Activated CD4-positive, alpha-beta T cell treated with anti-CD3 and anti-CD28 coated beads, Interleukin-2, amount 50 U/mL, for 24 hours (primary cell): ENCODE measurements at regions not wholly inside any gene's neighbourhood (a gene's known extent, or its start where the extent isn't known, plus 50 kb on each side); places are given as distances from the start of the nearest gene placed in this dataset.

Experiments
- DNase-seq, 2 donors: peaks; one replicate each; pipeline ENCODE4 v3.0.0-alpha.2; 2020; ENCODE audit warnings: low read depth in 1 of 2, low spot score in 1 of 2

DNA sequence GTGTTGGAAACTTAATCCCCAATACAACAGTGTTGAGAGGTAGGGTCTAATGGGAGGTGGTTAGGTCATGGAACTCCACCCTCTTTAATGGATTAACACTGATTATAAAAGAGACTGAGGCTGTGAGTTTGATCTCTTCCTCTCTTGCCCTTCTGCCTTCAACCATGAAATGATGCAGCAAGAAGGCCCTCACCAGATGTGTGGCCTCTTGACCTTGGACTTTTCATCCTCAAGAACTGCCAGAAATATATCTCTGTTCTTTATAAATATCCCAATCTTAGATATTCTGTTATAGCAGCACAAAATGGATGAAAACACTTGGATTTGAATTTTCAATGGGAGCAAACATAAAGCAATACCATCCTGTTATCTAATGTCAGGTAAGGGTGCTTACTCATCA, 67.6 kb downstream of the NMUR2 start:
- DNase-seq: no peak

DNA sequence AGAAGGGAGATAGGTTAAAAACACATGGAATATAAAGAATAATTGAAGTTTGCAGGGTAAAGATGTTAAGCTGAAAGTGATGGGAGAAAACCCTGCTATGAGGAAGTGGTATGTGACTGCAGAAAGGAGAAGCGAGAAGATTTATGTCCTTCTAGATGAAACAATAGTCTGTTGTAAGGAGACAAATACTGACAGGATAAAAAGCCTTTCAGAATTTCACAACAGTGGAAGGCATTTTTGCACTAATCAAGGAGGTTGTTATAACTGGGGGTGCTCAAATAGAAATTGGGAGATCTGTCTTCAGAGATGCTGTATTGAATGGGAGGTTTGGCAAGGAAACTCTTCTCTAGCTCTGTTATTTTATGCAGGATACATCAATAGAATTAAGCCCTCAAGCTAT, 69.6 kb downstream of the NMUR2 start:
- no peak for DNase-seq

DNA sequence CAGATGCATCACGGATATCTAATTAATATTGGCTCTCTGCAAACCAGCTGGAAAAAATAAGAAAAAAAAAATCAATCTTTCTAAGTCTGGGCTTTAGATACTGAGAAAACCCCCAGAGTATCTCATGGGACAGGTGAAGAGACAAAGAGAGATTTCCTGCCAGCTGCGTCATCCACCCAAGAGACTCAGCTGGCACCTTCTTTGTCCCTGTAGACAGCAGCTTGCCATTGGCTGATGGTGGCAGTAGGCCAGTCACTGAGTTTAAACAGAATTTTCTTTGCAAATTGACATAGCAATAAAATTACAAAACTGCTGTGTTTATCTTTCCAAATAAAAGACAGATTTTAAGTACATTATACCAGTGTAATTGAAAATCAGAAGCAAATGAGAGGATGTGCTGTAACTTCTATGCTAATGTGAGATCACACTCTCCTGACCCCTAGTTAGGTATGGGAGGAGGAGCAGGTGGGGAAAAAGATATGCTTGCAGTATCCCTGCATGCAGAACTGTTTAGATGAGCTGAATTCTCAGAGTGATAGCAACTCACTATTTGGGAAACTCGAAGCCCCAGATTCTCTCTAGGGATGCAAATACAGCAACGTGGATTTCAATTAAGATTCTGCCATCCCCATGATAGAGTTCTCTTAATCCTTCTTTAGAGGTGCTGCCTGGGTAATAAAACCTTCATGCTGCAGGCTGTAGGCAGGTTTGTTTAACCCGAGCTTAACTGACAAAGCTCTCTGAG, 72.2 kb downstream of the NMUR2 start:
- DNase-seq: no peak

DNA sequence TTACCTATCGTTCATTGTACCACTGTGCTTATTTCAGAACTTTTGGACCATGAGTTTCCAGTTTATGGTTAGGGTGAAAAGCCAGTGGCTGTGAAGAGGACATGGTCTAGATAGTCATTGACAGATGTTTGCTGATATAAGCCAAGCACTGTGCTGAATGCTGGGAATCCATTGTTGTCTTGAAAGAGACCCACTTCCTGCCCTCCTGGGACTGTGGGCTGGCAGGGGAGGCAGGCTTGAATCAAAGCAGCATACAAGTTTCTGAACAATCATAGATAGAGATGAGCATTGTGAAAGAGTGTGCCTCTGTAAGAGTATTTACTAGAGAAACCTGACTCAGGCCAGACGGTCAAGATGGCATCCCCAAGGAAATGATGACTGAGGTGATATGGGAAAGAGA, 73.4 kb downstream of the NMUR2 start:
- DNase-seq: no peak

DNA sequence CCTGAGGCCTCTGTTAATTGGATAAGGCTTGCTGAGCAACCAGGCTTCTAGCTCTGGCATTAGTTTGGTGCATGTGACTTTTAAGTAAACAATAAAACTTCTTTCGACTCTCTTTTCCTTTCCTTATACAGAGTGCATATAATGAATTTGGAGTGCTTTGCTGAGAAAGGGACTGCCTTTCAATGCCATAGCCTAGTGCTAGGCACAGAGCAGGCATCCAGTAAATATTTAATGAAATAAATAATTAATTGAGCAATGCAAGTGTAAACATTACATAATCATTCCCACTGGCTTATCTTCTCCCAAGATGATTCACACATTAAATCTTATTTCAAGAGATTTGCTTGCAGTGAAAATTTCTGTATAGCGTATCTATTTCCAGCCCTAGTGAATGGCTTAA, 74.1 kb downstream of the NMUR2 start:
- DNase-seq: no peak

DNA sequence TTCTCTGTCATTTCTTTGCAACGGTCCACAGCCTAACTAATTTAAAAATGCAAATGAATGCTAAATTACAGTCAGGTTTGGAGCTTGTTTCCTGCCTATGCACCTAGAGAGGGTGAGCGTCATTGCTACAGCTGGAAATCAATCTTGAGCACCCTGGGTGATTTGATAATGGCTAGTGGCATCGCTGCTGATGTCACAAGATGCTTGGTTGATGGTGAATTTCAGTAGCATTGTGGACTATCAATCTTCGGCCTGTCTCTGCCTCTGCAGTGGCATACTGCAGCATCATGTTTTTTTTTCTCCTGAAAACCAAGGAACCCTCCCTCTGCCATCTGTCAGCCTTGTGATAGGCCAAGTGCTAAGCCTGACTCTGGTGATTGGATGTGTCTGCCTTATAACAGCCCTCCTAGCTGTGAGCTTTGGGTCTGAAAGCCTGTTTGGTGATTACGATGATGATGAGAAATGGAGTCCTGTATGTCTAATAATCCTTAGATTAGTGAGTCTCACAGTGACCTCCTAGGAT, 75.3 kb downstream of the NMUR2 start:
- DNase-seq: no peak

DNA sequence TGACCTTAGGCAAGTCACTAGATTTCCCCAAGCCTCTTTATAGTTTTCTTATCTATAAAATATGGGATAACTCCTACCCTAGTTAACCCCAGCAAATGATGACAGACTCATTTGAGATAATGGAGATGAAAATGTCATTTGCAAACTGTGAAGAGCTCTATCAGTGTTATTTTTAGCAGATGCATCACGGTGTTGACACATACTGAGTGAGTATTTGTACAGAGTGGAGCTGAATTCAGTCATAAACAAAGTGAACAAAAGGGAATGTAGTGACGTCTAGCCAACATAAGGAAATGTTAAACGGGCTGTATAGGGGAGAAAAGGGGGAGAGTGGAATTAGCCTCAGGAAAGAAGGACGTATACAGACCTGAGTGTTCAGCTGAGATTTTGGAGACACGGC, 75.9 kb downstream of the NMUR2 start:
- no peak for DNase-seq

DNA sequence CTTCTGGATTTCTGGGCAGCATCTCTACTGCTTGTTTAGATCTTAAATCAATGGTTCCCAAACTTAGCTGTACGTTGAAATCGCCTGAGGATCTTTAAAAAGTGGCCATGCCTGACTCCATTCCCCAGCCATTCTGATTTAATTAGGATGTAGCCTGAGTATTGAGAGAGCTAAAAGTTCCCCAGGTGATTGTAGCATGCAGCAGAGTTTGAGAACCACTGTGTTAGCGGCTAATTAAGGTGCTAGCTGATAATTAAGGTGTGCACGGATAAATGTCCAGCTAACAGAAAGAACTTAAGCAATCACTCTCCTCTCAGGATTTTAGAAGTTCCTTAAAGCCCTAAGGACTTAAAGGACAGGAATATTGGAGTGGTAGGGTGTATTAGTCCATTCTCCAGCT, 89.1 kb downstream of the NMUR2 start:
- DNase-seq: no peak

DNA sequence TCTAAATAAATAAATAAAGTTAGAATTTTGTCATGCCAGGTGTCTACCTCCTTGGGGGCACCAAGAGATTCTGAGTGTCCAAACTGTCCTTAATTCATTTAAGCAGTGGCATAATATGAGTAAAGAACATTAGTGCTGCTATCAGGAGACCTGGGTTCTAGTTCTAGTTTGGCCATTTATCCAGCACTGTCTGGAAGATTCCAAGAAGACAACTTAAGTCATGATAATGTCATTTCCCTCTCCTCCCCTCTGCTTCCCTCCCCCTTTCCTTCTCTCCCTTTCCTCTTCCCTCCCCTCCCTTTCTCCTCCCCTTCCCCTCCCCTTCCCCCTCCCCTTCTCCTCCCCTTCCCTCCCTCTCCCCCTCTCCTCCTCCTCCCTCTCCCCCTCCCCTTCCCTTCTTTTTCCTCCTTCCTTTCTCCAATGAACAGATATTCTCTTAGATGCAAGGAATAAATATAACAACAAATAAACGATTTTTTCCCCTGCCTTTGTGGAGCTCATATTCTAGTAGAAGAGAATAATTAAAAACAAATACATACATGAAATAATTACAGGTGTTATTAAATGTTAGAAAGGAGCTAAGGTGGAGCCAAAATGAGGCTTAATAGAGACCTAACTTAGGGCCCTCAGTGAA, 90.8 kb downstream of the NMUR2 start:
- no peak for DNase-seq

DNA sequence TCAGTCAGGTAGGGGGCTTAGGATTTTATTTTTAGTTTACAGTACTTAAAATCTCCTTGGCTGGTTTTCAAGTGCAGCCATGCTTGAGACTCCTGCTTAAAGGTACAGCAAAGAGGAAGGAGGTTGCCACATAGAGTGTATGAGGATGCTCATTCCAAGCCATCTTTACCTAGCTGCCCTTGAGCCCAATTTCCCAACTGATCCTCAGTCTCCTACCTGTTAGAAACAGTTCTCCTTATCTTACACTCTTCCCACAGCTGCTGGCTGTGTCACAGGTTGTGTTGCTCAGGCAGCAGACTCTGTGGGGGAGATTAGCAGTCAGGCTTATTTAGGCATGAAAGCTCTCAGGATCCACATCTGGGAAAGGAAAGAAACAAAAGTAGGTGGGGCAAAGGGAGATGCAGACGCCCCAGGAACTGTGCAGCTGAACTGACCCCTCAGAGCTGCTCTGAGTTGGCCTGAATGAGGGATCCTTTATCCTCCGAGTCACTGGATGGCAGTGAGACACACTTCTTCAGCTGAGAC, 95.1 kb downstream of the NMUR2 start:
- no peak for DNase-seq

DNA sequence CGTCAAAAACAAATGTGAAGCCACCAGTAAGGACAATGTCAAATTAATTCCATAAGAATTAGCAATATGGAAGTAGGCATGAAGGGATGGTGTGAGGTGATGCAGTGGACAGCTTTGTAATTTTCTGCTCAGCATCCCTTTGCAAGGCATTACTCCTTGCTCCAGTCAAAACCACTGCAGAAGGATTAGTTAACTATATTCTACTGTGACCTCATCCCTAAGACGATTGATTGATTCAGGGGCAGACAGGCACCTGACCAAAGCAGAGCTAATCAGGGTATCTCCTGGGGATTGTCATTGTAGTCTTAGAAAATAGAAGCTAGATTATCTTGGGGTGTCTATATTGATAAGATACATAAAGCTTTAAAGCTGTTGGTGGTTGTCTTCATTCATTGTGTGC, 98.7 kb downstream of the NMUR2 start:
- DNase-seq: no peak

DNA sequence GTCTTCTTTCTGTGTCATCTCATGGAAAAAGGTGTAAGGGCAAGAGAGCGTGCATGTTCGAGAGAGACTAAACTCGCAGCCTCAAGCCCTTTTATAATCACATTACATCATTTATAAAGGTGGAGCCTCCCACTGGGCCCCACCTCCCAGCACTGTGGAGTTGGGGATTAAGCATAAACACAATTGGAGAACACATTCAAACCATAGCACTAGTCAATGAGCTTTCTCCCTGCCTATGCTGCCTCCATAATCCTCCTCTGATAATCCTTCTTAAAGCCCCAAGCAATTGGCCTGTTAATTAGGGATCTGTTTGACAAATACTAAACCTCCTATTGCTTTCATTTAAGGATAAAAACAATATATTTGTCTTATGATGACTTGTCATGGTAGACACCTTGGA, 99.6 kb downstream of the NMUR2 start:
- no peak for DNase-seq

DNA sequence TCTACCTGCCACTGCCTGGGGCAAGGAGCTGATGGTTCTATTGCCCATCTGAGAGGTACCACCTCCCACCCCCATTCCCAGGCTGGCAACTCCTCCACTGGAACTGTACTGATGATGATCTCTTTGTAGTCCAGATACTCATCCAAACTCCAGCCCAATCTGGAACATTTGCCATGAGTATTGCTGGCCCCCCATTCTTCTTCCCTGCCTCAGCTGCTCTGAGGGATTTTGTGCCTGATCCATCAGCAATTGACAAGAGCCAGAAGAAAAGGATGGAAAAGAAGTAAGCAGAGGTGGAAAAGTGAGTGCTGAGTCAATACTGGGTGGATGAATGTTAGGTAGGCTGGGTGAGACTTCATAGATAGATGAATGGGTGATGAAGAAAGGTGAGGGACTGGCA, 101.2 kb downstream of the NMUR2 start:
- DNase-seq: no peak

DNA sequence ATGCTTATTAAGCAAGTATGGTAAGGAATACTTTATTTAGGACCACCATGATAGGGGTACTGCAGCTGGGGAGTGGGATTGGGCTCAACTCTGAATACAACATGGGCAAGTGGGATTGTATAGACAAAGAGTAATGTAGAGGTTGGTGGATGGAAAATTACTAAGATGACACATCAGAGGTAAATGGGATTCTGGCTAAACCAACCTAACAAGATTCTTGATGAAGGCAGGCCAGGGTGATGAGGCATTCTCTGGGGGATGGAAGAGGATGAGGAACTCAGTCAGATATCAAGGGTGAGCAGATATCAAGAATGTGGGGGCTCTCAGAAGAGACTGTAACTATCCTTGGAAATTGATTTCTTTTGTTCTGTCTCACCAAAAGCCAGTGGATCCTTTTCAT, 107.2 kb downstream of the NMUR2 start:
- no peak for DNase-seq

DNA sequence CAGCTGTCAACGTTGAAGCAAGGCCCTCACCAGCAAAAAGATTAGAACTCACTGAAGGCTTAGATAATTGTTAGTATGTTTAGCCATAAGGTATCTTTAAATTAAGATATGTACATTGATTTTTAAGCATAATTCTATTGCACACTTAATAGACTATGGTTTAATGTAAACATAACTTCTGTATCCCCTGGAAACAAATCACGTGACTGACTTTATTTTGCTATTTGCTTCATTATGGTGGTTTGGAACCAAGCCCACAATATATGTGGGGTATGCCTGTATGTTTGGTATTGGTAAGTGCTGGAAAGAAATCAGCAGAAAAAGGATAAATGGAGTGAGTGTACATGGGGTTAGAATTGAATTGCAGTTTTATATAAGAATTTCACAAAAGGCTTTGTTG, 111.9 kb downstream of the NMUR2 start:
- no peak for DNase-seq

DNA sequence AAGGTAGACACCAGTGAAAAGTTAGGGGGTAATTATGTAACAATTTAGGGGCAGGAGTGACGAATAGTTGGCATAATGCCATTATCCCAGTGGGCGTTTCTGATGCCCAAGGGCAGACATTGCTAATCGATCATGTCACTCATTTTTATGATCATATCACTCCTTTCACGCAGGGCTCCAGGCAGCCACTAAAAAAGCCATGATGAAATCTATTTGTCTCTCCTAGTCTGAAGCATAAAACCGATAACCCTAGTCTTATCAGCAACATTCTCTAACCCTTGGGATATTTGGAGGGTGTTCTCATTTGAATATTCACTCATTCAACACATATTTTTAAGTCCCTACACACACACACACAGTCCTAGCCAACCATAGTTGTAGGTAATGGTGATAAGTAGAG, 114.9 kb downstream of the NMUR2 start:
- DNase-seq: no peak

DNA sequence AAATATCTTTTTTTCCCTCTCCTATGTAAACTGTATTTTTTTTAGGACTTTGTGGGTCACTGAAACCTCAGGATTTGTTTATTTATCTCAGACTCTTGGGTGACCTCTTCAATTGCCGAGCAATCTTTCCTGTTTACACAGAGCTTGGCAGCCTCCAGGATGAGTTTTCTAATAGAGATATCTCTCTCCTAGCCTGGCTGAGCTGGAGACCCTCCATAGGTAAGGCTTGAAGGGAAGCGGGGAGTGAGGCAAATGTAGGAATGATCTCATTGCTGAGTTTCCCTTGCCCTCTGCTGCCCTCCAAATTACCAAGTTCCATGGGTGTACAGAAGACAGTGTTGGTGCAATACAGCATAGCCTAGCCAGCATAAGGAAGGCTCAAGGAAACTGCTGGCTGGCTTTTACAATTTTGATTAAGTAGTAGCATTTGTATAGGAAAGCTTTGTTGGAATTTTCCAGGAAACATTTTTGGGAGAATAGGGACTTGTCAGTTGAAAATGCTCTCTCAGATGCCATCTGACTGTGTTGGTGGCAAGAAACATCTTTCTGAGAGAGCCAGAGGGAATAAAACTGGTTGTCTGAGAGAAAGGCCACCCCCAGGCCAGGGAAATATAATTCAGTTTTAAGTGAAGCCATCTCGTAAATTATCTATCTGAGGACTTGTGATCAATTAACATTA, 116.0 kb downstream of the NMUR2 start:
- no peak for DNase-seq

DNA sequence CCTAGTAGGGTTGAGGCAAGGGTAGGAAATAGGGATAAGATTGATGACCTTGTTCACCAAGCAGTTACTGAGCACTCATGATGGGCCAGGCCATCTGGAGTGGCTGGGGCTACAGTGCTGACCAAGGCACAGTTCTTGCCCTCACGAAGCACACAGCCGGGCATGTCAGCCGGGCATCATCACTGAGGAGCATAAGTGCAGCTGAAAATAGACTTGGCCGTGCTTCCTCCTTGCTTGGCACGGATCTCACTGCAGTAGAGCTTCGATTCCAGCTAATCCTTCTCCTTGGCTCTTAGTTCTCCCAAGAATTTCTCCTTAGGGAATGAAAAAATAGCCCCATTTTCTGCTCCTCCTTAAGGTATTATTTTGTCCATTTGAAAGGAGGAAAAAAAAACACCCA, 116.6 kb downstream of the NMUR2 start:
- DNase-seq: no peak

DNA sequence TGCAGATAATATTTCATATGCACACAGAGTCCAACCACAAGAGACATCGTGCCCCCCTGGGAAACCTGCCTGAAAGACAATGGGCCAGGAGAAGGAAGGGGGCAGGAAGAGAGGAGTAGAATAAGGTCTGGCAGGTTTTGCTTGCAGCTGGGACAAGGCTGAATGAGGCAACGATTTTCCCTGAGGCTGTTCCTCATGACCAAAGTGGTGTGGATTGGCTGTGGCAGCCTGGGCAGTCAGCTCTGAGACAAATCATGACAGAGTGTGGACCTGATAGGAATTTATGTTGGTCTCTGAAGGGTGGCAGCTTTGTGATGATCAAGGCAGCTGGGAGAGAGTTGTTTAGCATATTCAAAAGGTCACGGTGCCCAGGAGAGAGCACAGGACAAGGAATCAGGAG, 119.3 kb downstream of the NMUR2 start:
- no peak for DNase-seq

DNA sequence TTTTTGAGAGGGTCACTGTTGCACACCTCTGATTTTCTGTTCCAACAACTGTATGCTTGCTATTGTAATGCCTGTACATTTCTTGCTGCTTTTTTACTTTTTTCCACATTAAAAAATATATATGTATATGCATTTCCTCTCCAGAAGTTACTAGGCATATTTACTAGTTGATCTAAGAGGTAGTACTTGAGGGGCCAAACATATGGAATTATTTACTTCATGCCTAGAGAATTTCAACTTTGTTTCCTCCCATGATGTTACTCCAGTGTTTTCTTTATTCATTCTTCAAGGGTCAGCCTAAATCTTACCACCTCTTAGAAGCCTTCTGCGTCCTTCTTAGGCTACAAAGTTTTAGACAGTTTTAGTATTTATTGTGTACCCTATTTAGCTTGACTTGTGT, 122.7 kb downstream of the NMUR2 start:
- no peak for DNase-seq

DNA sequence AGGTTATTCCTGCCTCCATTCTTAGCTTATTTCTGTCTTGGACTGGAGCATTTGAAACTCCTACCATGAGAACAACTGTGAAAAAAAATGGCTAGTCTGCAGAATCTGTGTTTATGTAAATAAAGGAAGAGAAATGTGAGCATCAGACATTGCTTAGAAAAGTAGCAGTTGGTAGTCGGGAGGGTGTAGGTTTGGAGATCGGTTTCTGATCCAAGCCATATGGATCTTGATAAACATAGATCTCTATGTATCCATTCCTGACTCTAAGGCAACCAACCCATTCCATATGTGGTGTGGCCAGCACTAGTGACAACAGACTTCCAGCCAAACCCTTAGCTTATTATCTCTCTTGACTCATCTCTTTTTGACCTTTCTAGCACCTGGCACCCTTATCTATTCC, 127.1 kb downstream of the NMUR2 start:
- DNase-seq: no peak

DNA sequence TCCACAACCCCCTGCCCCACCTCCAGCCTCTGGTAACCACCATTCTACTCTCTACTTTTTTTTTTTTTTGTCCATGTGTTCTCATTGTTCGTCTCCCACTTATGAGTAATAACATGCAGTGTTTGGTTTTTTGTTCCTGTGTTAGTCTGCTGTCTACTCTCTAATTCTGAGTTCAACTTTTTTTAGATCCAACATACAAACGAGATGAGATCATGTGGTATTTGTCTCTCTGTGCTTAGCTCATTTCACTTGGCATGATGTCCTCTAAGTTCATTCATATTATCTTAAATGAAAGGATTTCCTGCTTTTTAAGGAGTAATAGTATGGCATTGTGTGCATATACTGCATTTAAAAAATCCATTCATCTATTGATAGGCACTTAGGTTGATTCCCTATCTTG, 130.9 kb downstream of the NMUR2 start:
- DNase-seq: no peak
